HG03378 (cell line): ENCODE measurements at regions not wholly inside any gene's neighbourhood (a gene's known extent, or its start where the extent isn't known, plus 50 kb on each side); places are given as distances from the start of the nearest gene placed in this dataset.
"Not testable (repeated sequence)": the region's sequence is repeated elsewhere in the genome, so short reads cannot be mapped to it uniquely, and the experiment has no call there.

Source experiments
- ATAC-seq: cut with Tn5 transposase; IDR thresholded peaks from one replicate; pipeline ENCODE4 v1.9.1; 2021; ENCODE audit warnings: mild to moderate bottlenecking, moderate library complexity; ENCODE audit not compliant: unreplicated experiment

GRCh38 chr10:106304056-106304455, 860.5 kb downstream of the SORCS1 start:
- no peak for ATAC-seq

GRCh38 chr10:106302961-106303360, 861.5 kb downstream of the SORCS1 start:
- ATAC-seq, result no peak

GRCh38 chr10:106301146-106301545, 863.4 kb downstream of the SORCS1 start:
- no peak for ATAC-seq

GRCh38 chr10:106296750-106297392, 867.6 kb downstream of the SORCS1 start:
- no peak for ATAC-seq

GRCh38 chr10:106284802-106285587, 879.5 kb downstream of the SORCS1 start:
- no peak for ATAC-seq

- no peak for ATAC-seq
Measured at GRCh38 chr10:106280896-106281460, 883.5 kb downstream of the SORCS1 start.

- ATAC-seq, result no peak
Measured at GRCh38 chr10:106278383-106278782, 886.1 kb downstream of the SORCS1 start.

- ATAC-seq, result no peak
Measured at GRCh38 chr10:106271237-106271636, 893.3 kb downstream of the SORCS1 start.

- no peak for ATAC-seq
Measured at GRCh38 chr10:106268000-106268399, 896.5 kb downstream of the SORCS1 start.

- ATAC-seq, result no peak
Measured at GRCh38 chr10:106267591-106267990, 896.9 kb downstream of the SORCS1 start.

GRCh38 chr10:106257432-106257831, 907.1 kb downstream of the SORCS1 start:
- not testable (repeated sequence) for ATAC-seq

GRCh38 chr10:106255111-106255678, 909.3 kb downstream of the SORCS1 start:
- no peak for ATAC-seq

GRCh38 chr10:106254071-106254470, 910.4 kb downstream of the SORCS1 start:
- no peak for ATAC-seq

- ATAC-seq, result no peak
Measured at GRCh38 chr10:106252541-106252940, 912.0 kb downstream of the SORCS1 start.

GRCh38 chr10:106251573-106251972, 912.9 kb downstream of the SORCS1 start:
- ATAC-seq, result no peak

GRCh38 chr10:106242301-106242700, 922.2 kb downstream of the SORCS1 start:
- ATAC-seq, result no peak

- ATAC-seq, result no peak
Measured at GRCh38 chr10:106226828-106227227, 937.7 kb downstream of the SORCS1 start.

GRCh38 chr10:106226142-106226541, 938.4 kb downstream of the SORCS1 start:
- ATAC-seq, result no peak

- no peak for ATAC-seq
Measured at GRCh38 chr10:106224676-106225075, 939.8 kb downstream of the SORCS1 start.

- no peak for ATAC-seq
Measured at GRCh38 chr10:106217627-106218026, 946.9 kb downstream of the SORCS1 start.

GRCh38 chr10:106216085-106216484, 948.4 kb downstream of the SORCS1 start:
- ATAC-seq, result no peak

GRCh38 chr10:106214243-106214642, 950.3 kb downstream of the SORCS1 start:
- no peak for ATAC-seq
